Retinal pigment epithelial cell (primary cell): ENCODE measurements at regions not wholly inside any gene's neighbourhood (a gene's known extent, or its start where the extent isn't known, plus 50 kb on each side); places are given as distances from the start of the nearest gene placed in this dataset.
A peak's percentile ranks its signal among the peaks of the same experiment; 100 is the strongest.

Experiments used
- DNase-seq: peaks from one replicate; pipeline ENCODE4 v3.0.0-alpha.2; 2010; ENCODE audit warnings: low read depth
- H3K4me3 ChIP-seq: 2 replicates; pipeline ENCODE4 v1.5.1; 2011; ENCODE audit warnings: mild to moderate bottlenecking, low read length, control low read depth, moderate library complexity
- CTCF ChIP-seq: conservative IDR thresholded peaks from 2 replicates; pipeline ENCODE4 v1.5.1; 2011; ENCODE audit warnings: low read depth, low read length, control low read depth, inconsistent platforms

GRCh38 chr11:106397787-106398501 lies 320.5 kb downstream of the AASDHPPT start:
- TF ChIP-seq CTCF: no peak
- no peak overlapping the region for H3K4me3 ChIP-seq
- no peak for DNase-seq

- H3K4me3 ChIP-seq: no peak overlapping the region
- no peak for DNase-seq
- TF ChIP-seq CTCF: no peak
These were observed 321.1 kb downstream of the AASDHPPT start for GRCh38 chr11:106398502-106399075.

GRCh38 chr11:106399076-106399511 lies 321.6 kb downstream of the AASDHPPT start:
- no peak for TF ChIP-seq CTCF
- DNase-seq: peak; percentile 99
- H3K4me3 ChIP-seq: no peak overlapping the region

- H3K4me3 ChIP-seq: no peak overlapping the region
- TF ChIP-seq CTCF: no peak
- DNase-seq: no peak
These were observed 322.2 kb downstream of the AASDHPPT start for GRCh38 chr11:106399624-106400023.

- no peak overlapping the region for H3K4me3 ChIP-seq
- TF ChIP-seq CTCF: no peak
- no peak for DNase-seq
These were observed 323.6 kb downstream of the AASDHPPT start for GRCh38 chr11:106400949-106401570.

- TF ChIP-seq CTCF: no peak
- H3K4me3 ChIP-seq: no peak overlapping the region
- DNase-seq: no peak
These were observed 326.3 kb downstream of the AASDHPPT start for GRCh38 chr11:106403751-106404150.
